ENCODE measurements at regions not wholly inside any gene's neighbourhood (a gene's known extent, or its start where the extent isn't known, plus 50 kb on each side); places are given as distances from the start of the nearest gene placed in this dataset.
A peak's percentile ranks its signal among the peaks of the same experiment; 100 is the strongest.

- no peak for ATAC-seq
- intact Hi-C loops (cut with DNase I) = no loop called here
- WGBS, 2 donors = 32 to 37% methylated on average over 4 of the region's 4 CpGs
Measured at GRCh38 chr14:59123975-59124374, 64.5 kb upstream of the DAAM1 start.

GRCh38 chr14:59125156-59125555 lies 63.3 kb upstream of the DAAM1 start:
- Histone ChIP-seq H3K27ac (no peak overlapping the region), H3K36me3 (replicated peaks in 1 of 2; ENCODE audit: insufficient read depth in 1 of 2, low read depth in 2 of 2) (no peaks in the 10 kb centered on the region), H3K4me3 (no peak overlapping the region), H3K27me3 (peaks cover 0 to 4% of the 10 kb centered on the region in 2 donors), H3K4me1 (no peaks in the 10 kb centered on the region), H3K9me3 (no peaks in the 10 kb centered on the region)
- DNase-seq (no peak), ATAC-seq (no peak)
- TF ChIP-seq POLR2A (IDR thresholded peaks at IDR 0.05) (no peak), CTCF (IDR thresholded peaks at IDR 0.05) (no peak)
- intact Hi-C loops (cut with DNase I) = loop anchor here (5.0 kb wide), 1 partner anchor 317 kb away; no protein-coding TSS in a partner anchor
- WGBS, 2 donors = 48 to 49% methylated on average over 4 of the region's 4 CpGs

More at GRCh38 chr14:59123975-59124374, 64.5 kb upstream of the DAAM1 start:
- Histone ChIP-seq H3K9me3 (no peaks in the 10 kb centered on the region), H3K4me3 (no peak overlapping the region), H3K27ac (no peak overlapping the region), H3K4me1 (no peaks in the 10 kb centered on the region), H3K36me3 (replicated peaks in 1 of 2; ENCODE audit: insufficient read depth in 1 of 2, low read depth in 2 of 2) (no peaks in the 10 kb centered on the region), H3K27me3 (no peaks in the 10 kb centered on the region)
- DNase-seq = no peak
- TF ChIP-seq CTCF (IDR thresholded peaks at IDR 0.05) (peak in 3 of 7 experiments; percentile 2 to 21 (median 13)), POLR2A (IDR thresholded peaks at IDR 0.05) (no peak)

GRCh38 chr14:59126714-59127436 lies 61.6 kb upstream of the DAAM1 start:
- Histone ChIP-seq H3K27ac (no peak overlapping the region), H3K36me3 (replicated peaks in 1 of 2; ENCODE audit: insufficient read depth in 1 of 2, low read depth in 2 of 2) (no peaks in the 10 kb centered on the region), H3K9me3 (no peaks in the 10 kb centered on the region), H3K27me3 (peaks cover 0 to 4% of the 10 kb centered on the region in 2 donors), H3K4me1 (no peaks in the 10 kb centered on the region), H3K4me3 (no peak overlapping the region)
- intact Hi-C loops (cut with DNase I) = loop anchor here (5.0 kb wide), 1 partner anchor 315 kb away; no protein-coding TSS in a partner anchor
- TF ChIP-seq CTCF (IDR thresholded peaks at IDR 0.05) (peak; percentile 18 to 86 (median 79)), POLR2A (IDR thresholded peaks at IDR 0.05) (no peak)
- 29 to 32% methylated on average over 4 of the region's 4 CpGs for WGBS, 2 donors
- DNase-seq (peak; percentile 28 to 44 (median 34)), ATAC-seq (peak; percentile 82)

GRCh38 chr14:59127437-59127732 lies 61.1 kb upstream of the DAAM1 start:
- intact Hi-C loops (cut with DNase I) = loop anchor here (5.0 kb wide), 1 partner anchor 315 kb away; no protein-coding TSS in a partner anchor
- peaks cover 0 to 4% of the 10 kb centered on the region in 2 donors for H3K27me3 ChIP-seq
- no peaks in the 10 kb centered on the region for H3K9me3 ChIP-seq
- H3K36me3 ChIP-seq (replicated peaks in 1 of 2; ENCODE audit: insufficient read depth in 1 of 2, low read depth in 2 of 2) = no peaks in the 10 kb centered on the region
- H3K4me1 ChIP-seq = no peaks in the 10 kb centered on the region
- TF ChIP-seq CTCF (IDR thresholded peaks at IDR 0.05) (no peak), POLR2A (IDR thresholded peaks at IDR 0.05) (no peak)
- 24 to 26% methylated on average over 1 of the region's 1 CpG for WGBS, 2 donors
- DNase-seq (no peak), ATAC-seq (no peak)
- H3K27ac ChIP-seq = no peak overlapping the region
- H3K4me3 ChIP-seq = no peak overlapping the region

GRCh38 chr14:59130462-59130861 lies 58.0 kb upstream of the DAAM1 start:
- ATAC-seq (no peak), DNase-seq (no peak)
- no peak for TF ChIP-seq CTCF (IDR thresholded peaks at IDR 0.05)
- TF ChIP-seq POLR2A (IDR thresholded peaks at IDR 0.05) = no peak
- intact Hi-C loops (cut with DNase I) = no loop called here
- no peak overlapping the region for H3K4me3 ChIP-seq
- H3K9me3 ChIP-seq = no peaks in the 10 kb centered on the region
- no peaks in the 10 kb centered on the region for H3K36me3 ChIP-seq (replicated peaks in 1 of 2; ENCODE audit: insufficient read depth in 1 of 2, low read depth in 2 of 2)
- 65 to 76% methylated on average over 7 of the region's 7 CpGs for WGBS, 2 donors
- H3K27ac ChIP-seq = no peak overlapping the region
- no peaks in the 10 kb centered on the region for H3K4me1 ChIP-seq
- H3K27me3 ChIP-seq = peaks cover 0 to 4% of the 10 kb centered on the region in 2 donors
